ENCODE measurements at regions not wholly inside any gene's neighbourhood (a gene's known extent, or its start where the extent isn't known, plus 50 kb on each side); places are given as distances from the start of the nearest gene placed in this dataset.
A peak's percentile ranks its signal among the peaks of the same experiment; 100 is the strongest.

DNA sequence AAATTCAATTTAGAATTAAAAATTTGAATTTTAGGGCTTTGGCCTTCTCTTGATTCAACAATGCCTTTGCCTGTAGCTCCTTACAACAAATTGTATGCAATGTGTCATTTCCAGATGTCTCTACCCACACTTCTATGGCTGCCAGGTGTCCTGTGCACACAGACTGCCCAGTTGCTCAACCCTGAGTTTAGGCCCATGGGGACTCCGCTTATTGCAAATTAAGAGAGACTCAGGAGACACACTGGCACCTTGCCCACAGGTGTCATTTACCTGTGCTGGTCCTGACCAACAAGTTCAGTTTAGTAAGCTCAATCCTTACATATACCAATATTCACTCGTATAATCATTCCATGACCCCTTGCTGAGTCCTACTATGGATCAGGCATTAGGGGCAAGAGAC lies 236.1 kb downstream of the OMA1 start:
- no peak for DNase-seq (ENCODE audit: low read depth)

DNA sequence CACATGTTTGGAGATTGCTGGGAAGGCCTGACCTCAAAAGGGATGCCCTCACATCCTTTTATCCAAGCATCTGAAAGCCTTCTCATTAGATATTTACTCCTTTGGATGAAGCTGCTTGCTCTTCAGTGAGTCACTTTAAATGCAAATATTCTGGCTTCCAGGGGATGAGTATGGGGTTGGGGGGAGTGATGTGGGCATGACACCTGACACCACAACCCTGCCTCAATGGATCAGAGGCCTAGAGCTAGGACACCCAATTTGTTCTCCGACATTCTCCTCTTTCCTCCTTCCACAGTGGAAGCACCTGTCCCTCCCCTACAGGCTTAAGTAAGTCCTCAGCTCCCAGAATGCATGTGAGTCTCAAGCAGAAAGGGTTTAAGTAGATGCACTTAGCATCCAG lies 238.3 kb downstream of the OMA1 start:
- no peak for DNase-seq (ENCODE audit: low read depth)

DNA sequence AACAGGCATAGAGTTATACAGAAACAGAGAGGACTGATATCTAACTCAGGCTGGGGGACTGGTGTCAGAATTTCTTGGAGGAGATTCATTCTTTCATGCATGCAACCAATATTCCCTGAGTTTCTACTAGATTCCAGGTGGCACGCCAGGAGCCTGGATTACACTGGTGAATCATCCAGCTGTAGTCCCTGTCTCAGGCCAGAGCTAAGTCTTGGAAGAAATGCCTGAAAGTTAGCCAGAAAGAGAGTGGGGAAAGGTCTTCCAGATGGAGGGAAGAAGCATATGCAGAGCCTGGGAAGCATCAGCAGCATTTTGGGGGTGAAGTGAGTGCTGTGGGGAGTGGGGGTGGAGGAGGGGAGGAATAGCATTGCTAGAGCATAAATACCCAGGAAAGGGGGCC lies 239.1 kb downstream of the OMA1 start:
- DNase-seq (ENCODE audit: low read depth): no peak

DNA sequence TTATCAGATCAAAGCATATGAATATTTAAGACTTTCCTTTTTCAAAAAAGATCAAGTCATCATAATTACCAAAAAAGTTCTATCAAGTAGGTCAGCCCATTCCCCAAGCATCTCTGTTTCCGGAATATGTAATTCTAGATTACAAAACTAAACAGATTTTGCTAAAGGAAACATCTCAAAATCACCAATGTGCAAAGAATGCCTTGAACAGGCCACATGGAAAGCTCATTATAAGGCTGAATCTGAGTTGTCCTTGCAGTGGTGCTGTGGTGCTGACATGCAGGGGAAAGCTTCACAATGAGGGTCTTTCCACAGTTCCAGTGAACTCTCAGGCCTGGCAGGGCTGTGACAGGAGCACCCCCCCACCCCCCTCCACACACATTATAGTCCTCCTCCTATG lies 240.9 kb downstream of the OMA1 start:
- no peak for DNase-seq (ENCODE audit: low read depth)

DNA sequence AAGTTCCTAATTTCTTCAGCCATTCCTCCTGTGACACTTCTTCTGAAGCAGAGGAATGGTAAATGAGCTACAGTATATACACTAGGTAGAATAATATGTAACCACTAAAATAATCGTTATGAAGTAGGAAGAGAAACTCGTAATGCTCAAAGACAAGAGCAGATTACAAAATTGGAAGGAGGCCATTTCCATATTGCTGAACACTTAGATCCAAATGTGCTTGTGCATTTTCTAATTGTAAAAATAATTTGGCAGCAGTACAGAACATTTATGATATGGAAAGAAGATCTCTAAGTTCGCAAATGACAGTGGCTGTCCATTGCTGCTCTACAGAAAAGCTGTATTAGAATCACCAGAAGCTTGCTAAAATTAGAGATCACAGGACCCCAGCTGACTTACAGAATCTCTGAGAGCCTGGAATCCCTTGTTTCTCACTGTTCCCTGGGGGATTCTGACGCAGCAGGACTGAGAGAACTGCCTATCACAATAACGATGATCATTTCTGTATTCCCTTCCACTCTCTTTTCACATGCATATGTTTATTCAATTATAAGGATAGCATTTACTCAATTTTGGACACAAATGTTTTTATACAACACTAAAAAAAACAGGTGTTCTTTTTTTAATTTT lies 242.1 kb downstream of the OMA1 start:
- DNase-seq (ENCODE audit: low read depth): no peak

DNA sequence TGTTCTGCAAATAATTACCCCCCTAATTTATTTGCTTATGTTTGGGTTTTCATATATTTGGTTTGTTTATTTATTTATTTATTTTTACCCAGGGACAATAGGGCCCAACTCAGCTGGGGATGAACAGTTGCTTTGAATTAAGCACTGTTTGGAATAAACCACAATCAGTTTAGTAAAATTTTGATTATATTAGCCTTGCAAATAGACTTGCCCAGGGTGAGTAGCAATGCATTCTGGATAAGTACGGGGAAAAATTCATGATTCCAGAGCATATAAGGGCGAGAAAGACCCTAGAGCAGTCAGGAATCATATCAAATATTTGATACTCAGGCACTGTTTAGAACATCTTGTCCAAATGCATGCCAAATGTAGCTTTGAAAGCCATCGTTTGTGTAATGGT lies 242.7 kb downstream of the OMA1 start:
- DNase-seq (ENCODE audit: low read depth): no peak

DNA sequence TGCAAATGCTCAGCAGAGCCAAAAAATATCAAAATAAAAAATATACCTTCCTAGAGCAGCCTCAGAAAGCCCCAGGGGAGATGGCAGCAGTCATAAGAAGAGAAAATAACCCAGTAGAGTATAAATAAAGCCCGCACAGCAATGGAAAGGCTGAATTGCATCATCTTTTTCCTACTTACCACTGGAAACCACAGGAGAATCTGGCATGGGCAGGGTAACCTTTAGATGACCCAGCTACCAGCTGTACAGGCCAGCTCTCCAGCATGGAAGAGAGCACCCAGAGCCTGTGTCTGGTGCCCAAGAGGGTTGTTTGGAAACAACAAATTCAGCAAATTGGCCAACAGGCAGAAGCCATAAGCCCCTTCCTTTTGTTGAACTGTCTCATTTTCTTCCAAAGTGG lies 253.1 kb downstream of the OMA1 start:
- no peak for DNase-seq (ENCODE audit: low read depth)

DNA sequence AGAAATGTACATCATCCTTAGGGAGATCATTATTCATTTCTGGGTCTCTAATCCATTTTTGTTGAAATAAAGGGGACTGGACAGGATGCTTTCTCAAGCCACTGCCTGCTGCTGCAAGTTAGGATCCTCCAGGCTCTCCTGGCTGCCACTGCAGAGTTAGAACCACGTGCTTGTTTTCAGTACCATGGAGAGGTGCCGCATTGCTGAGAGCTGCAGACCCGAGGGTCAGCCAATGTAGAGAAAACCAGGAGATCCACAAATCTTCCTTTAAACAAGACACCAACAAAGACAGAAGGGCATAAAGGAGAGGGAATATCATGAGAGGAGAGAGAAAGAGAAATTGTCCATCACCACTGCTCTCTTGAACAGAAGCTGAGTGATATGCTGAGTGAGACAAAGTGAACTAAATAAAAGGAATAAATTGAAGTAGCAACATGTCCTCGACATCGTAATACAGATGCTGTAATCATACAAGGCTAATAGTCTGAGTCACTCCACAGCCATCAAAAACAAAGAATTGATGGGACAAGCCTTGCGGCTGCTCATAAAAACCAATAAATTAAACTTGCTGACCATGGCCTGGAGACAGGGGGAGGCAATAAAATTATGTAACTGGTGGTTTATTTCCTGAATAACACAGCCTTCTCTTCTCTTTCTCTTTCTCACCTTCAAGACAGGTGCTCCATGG lies 255.7 kb downstream of the OMA1 start:
- DNase-seq (ENCODE audit: low read depth): peak; percentile 32

DNA sequence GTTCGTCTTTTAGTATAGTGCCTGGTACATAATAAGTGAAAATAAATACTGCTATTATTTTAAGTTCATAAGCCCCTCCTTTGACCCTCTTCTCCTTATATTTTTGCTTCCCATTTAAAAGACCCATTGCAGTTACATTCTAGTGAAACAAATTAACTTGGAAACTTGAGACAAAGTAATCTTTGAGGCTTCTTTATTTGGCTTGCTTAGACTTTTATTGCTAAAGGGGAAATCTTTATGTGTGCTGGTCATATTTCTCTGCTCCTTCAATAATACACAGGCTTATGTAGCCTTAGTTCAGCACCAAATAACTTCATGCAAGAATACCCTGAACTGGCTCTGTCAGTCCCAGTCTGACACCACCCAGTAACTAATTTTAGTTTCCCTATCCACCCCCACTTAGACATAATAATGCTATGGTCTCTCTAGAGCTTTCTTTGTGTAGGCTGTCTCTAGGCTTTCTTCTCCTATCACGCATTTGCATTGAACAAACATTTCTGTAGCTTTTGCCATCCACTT lies 257.8 kb downstream of the OMA1 start:
- DNase-seq (ENCODE audit: low read depth): no peak

DNA sequence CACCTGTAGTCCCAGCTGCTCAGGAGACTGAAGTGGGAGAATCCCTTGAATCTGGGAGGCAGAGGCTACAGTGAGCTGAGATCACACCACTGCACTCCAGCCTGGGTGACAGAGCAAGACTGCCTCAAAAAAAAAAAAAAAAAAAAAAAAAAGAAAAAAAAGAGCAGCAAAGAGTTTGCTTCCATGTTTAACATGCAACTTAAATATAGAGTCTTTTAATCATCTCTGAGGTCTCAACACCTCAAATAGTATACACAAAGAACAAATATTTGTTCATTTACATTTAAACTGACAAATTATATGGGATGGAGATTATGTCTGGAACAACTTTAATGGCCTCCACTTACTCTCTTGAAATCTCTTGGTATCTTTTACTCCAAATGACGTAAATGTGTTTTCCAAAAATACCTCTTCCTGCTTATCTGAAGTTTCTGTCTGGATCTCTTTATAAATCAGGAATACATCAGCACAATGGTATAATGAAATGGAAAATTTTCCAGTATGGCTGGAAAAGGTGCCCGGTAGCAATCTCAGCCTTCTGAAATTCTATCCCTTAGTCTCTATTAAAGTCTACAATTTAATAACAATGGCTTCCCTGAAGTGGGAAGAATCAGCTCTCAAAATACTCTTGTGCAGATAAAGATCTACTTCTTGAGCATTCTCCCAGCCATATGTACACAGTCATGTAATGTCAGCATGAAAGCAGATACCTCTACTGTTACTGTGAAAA lies 258.5 kb downstream of the OMA1 start:
- DNase-seq (ENCODE audit: low read depth): no peak

DNA sequence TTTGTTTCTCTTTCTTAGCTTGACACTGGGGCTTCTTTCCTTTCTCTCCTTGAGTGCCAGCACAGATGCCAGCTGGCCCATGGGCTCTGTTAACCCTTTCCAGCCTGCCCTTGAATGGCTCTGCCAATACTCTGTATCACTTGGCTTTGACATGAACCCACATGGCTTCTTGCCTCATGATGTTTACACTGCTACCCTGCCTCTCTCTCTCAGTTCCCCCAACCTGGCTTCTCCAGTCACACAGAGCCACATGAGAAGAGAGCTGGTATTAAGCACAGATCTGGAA lies 262.4 kb downstream of the OMA1 start:
- no peak for DNase-seq (ENCODE audit: low read depth)

DNA sequence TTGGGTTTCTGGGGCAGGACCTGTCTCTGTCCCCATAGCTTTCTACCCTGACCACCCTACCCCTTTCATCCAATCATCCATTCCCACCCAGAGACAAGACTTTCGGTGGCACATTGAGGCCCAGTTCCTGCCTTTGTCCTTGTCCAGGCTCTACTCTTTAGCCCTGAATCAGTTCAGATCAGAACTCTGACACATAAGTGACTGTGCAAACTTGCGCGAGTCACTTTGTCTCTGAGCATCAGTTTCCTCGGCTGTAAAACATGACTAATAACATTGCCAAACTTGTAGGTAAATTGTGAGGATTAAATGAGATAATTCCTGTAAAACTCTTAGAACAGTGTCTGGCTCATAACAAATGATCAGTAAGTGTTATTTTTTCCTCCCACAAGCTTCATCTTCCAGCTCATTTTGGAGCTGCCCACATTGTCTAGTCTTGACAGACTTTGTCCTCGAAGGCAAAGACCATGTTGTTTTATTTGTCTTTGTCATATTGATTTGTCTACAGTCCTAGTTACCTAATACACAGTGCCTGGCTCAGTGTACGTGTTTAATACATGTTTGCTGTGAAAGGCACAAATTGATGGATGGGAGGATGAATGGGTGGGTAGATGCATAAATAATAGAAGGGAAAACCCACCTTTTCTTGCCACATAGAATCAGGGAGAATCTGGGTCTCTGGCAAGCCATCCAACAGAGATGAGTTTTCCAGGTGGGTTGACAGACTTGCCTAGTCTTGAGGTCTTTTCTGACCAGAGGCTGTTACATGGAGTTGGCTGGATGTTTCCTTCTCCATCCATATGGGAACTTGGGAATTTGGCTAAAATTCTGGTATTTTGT lies 262.9 kb downstream of the OMA1 start:
- no peak for DNase-seq (ENCODE audit: low read depth)

DNA sequence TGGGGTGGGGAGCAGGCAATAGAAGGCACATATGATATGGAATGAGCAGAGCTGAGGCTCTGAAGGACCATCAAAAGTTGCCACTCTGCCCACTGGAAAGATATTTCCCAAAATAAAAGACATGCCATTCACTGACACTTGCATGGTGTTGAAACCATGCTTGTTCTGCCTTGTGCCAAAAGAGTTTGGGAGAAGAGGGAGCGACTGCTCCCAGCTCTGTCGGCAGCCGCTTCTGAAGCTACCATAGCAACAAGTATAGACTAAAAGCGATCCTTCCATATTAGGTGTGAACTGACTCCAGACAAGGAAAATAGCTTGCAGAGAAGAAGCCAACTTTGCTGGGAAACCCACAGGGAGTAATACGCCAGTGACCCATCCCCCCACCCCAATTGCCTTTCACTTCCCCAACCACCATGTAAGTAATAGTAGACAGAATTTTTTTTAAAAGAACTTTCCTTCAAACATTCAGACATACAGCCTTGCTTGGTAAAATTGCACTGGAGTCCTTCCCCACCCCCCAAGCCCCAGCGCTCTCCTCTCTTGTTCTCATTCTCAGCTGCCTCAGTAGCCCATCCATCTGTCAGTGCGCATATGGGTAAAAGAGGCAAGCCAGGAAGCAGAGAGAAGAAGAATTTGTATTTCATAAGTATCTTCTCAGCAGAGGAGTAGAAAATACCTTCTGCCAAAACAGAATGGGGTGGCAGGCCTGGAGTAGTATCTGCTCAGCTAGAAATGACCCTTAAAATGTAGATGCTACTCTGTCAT lies 263.7 kb downstream of the OMA1 start:
- DNase-seq (ENCODE audit: low read depth): no peak

DNA sequence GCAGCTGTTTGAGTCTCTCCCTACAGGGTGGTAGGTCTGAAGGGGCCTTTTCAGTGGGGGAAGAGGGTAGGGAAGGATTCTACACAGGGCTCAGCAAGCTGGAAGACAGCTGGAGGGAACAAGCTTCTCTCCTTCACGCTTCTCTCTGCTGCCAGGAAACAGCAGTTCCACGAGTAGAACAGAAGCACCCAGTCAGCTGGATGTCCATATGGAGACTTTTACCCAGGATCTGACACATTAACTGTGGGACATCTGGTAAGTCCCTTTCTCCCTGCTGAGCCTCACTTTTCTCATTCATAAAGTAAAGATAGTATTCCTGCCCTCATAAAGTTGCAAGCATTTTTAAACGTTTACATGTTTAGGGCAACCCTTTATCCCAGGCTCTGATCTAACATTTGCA lies 280.3 kb downstream of the OMA1 start:
- DNase-seq (ENCODE audit: low read depth): no peak

DNA sequence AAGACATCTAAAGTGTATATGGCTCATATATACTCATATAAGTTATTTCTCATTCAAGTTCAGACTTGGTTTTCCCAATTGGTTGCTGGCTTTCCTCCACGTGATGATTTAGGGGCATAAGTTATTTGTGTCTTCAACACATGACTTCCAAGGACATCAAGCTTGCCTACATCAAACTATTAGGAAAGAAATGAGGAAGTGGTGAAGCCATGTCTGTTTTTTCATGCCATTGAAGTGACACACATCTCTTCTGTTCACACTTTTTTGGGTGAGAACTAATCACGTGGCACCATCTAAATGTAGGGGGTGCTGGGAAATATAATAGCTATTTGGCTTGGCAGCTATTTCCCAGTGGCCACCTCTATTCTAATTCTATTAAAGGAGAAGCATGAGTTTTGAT lies 282.1 kb downstream of the OMA1 start:
- no peak for DNase-seq (ENCODE audit: low read depth)

DNA sequence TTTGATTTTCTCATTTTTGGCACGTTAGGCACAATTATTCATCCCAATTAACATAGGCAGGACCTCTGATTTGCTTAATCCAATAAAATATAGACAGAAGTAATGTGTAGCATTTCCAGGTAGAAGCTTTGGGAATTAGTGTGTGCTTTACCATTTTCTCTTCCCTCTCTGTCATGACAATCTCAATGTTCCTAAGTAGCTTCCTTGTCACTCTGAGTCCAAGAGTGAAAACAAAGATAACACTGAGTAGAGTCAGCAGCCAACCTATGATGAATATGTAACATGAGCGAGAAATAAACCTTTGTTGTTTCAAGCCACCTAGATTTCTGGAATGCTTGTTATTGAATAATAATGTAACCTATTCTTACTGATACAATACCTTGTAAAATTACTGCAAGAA lies 283.8 kb downstream of the OMA1 start:
- no peak for DNase-seq (ENCODE audit: low read depth)

DNA sequence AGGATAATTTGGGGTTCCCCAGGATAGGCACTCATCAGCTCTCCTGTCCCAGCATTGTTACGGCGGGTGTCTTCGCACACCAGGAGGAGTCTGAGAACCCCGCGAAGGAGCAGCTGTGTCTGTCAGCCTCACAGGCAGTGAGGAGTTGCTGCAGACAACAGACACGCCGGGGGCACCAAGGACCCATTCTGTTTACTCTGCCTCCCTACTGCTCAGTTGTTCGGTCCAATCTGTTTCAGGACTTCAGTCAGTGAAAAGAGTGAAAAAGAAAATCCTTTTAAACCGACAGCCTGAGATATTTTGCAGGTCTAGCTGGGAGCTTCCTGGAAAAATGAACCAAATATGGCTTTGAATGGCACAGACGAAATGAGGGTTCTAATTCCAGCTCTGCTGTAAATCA lies 288.4 kb downstream of the OMA1 start:
- no peak for DNase-seq (ENCODE audit: low read depth)

DNA sequence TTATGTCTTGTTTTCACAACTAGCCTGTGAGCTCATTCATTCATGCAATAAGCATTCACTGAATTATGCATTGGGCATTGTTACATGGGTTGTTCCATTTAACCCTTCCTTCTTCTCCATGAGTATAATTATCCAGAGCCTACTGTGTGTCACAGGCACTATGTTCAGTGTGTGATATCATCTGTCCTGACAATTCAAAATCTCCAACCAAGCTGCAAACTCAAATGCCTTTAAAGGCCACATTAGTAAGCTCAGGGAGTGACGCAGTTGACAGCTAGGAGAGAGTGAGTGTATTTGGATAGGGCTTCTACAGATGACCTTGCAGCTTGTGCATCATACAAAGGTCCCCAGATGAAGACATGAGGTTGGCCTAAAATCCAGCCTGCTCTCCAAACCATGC lies 289.5 kb downstream of the OMA1 start:
- no peak for DNase-seq (ENCODE audit: low read depth)

DNA sequence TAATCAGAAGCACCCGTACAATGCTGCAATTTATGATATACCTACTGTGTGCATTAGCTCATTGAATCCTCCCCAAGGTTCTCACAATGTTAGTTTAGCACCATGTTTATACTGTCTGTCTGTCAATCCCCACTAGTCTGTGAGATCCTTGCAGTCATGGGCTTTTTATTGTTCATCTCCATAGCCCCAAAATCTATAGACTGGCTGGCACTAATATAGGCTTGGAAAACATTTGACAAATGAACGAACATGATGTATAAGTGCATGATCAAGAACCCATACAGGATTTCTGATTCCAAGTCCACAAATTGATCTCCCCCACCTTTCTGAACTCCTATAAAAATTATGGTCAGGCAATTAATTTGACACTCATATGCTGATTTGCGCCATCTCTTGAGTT lies 290.0 kb downstream of the OMA1 start:
- no peak for DNase-seq (ENCODE audit: low read depth)

DNA sequence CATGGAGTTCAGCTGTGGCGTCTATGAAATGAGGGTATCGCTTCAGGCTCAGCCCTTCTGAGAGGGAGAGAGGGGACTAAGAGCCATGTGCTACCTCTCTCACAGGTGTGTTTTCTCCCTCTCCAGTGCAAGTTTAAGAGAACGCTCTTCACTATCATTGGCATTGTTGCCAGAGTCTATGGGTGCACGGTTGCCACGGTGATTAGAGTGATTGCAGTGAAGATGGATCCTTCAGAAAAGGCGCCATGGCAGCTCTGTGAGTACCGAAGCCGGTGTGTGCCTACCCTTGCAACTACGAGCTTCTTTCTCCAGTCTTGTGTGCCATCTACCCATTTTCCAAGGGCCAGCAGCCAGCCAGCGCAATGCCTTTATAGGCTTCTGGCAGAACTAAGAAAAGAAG lies 290.5 kb downstream of the OMA1 start:
- no peak for DNase-seq (ENCODE audit: low read depth)

DNA sequence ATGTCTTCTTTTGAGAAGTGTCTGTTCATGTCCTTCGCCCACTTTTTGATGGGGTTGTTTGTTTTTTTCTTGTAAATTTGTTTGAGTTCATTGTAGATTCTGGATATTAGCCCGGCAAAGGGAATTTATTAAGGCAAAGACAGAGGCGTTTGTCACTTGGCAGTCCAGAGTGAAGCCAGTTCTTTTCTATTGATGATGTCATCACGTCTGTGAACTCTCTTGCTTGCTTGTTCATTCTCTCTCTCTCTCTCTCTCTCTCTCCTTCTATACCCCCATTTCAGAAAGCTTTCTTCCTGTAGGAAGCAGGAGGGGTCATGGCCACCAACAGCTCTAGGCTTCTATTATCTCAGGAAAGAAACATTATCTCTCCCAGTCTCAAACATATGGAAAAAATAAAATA lies 291.3 kb downstream of the OMA1 start:
- no peak for DNase-seq (ENCODE audit: low read depth)
